CD14-positive monocyte (primary cell): ENCODE measurements at regions not wholly inside any gene's neighbourhood (a gene's known extent, or its start where the extent isn't known, plus 50 kb on each side); places are given as distances from the start of the nearest gene placed in this dataset.

Experiments used
- DNase-seq, 3 donors: peaks; one replicate each; pipeline ENCODE4 v3.0.0-alpha.2; 2011 to 2022
- H2AFZ ChIP-seq: 2 replicates; pipeline ENCODE4 v1.6.0; 2012; ENCODE audit warnings: mild to moderate bottlenecking, low read depth, low read length, inconsistent platforms; ENCODE audit not compliant: insufficient read depth, poor library complexity, severe bottlenecking
- H3K27ac ChIP-seq, 2 donors: 1 replicate in 1 of 2; 2 replicates in 1 of 2; pipeline ENCODE4 v1.5.1; 2012 to 2013; ENCODE audit warnings: low read length in 2 of 2, control low read depth in 1 of 2, inconsistent platforms in 1 of 2, low read depth in 1 of 2, mild to moderate bottlenecking in 1 of 2
- H3K27me3 ChIP-seq, 2 donors: one replicate each; pipeline versions ENCODE4 v1.6.0 to v1.6.1; 2011 to 2013; ENCODE audit warnings: low read length in 2 of 2; ENCODE audit not compliant: control insufficient read depth in 2 of 2, insufficient read depth in 2 of 2
- H3K36me3 ChIP-seq, 2 donors: replicated peaks in 1 of 2; 1 replicate in 1 of 2; 2 replicates in 1 of 2; pipeline versions ENCODE4 v1.5.1 to v1.6.1; 2012 to 2013; ENCODE audit warnings: low read length in 2 of 2, control low read depth in 1 of 2, inconsistent platforms in 1 of 2, mild to moderate bottlenecking in 1 of 2; ENCODE audit not compliant: insufficient read depth in 2 of 2, control insufficient read depth in 1 of 2
- H3K4me1 ChIP-seq, 2 donors: 1 replicate in 1 of 2; 2 replicates in 1 of 2; pipeline versions ENCODE4 v1.5.1 to v1.6.1; 2012 to 2013; ENCODE audit warnings: low read length in 2 of 2, control low read depth in 1 of 2, inconsistent platforms in 1 of 2, mild to moderate bottlenecking in 1 of 2, moderate library complexity in 1 of 2; ENCODE audit not compliant: insufficient read depth in 2 of 2, control insufficient read depth in 1 of 2
- H3K4me2 ChIP-seq: replicated peaks from 2 replicates; pipeline ENCODE3; 2012; ENCODE audit warnings: low read length, moderate library complexity, mild to moderate bottlenecking; ENCODE audit not compliant: poor library complexity, severe bottlenecking; ENCODE audit errors: extremely low read depth
- H3K4me3 ChIP-seq, 3 experiments: fragments of 200-600 bp in 1 of 3; sonication (generic) in 1 of 3; replicated peaks in 1 of 3; 1 replicate in 2 of 3; 2 replicates in 1 of 3; pipeline ENCODE4 v1.5.1; 2011 to 2013; ENCODE audit warnings: low read length in 3 of 3, mild to moderate bottlenecking in 3 of 3, control low read depth in 2 of 3, low read depth in 2 of 3, inconsistent platforms in 1 of 3, moderate library complexity in 1 of 3
- H3K79me2 ChIP-seq: 2 replicates; pipeline ENCODE4 v1.6.0; 2012; ENCODE audit warnings: mild to moderate bottlenecking, control low read depth, inconsistent platforms, low read length, moderate library complexity; ENCODE audit not compliant: insufficient read depth
- H3K9ac ChIP-seq: 2 replicates; pipeline ENCODE4 v1.6.0; 2017; ENCODE audit warnings: low read length, mild to moderate bottlenecking; ENCODE audit not compliant: insufficient read depth, poor library complexity, severe bottlenecking
- H3K9me3 ChIP-seq, 2 donors: replicated peaks in 1 of 2; 1 replicate in 1 of 2; 2 replicates in 1 of 2; pipeline versions ENCODE4 v1.5.1 to v1.6.1; 2012 to 2013; ENCODE audit warnings: low read length in 2 of 2, control low read depth in 1 of 2; ENCODE audit not compliant: control insufficient read depth in 1 of 2, insufficient read depth in 1 of 2
- H4K20me1 ChIP-seq: 2 replicates; pipeline ENCODE4 v1.6.0; 2012; ENCODE audit warnings: mild to moderate bottlenecking, low read length, control low read depth, moderate library complexity; ENCODE audit not compliant: insufficient read depth
- H3K27ac Mint-ChIP-seq, 7 donors: one replicate each; pipeline ENCODE4 v1.8.0; 2020; ENCODE audit warnings: mild to moderate bottlenecking in 7 of 7, mixed read lengths in 7 of 7, moderate library complexity in 6 of 7, inconsistent platforms in 2 of 7
- H3K27me3 Mint-ChIP-seq, 3 donors: one replicate each; pipeline ENCODE4 v1.8.0; 2021 to 2022; ENCODE audit warnings: low read depth in 3 of 3, mild to moderate bottlenecking in 3 of 3, mixed read lengths in 3 of 3, moderate library complexity in 3 of 3, inconsistent platforms in 1 of 3
- H3K36me3 Mint-ChIP-seq, 2 donors: one replicate each; pipeline ENCODE4 v1.8.0; 2020; ENCODE audit warnings: mixed read lengths in 2 of 2, inconsistent platforms in 1 of 2, mild to moderate bottlenecking in 1 of 2
- H3K4me1 Mint-ChIP-seq: one replicate; pipeline ENCODE4 v1.8.0; 2020; ENCODE audit warnings: mild to moderate bottlenecking, mixed read lengths
- H3K4me3 Mint-ChIP-seq, 2 donors: one replicate each; pipeline ENCODE4 v1.8.0; 2020; ENCODE audit warnings: mild to moderate bottlenecking in 2 of 2, mixed read lengths in 2 of 2, moderate library complexity in 1 of 2
- H3K9me3 Mint-ChIP-seq, 7 donors: one replicate each; pipeline ENCODE4 v1.8.0; 2020 to 2022; ENCODE audit warnings: mixed read lengths in 7 of 7, mild to moderate bottlenecking in 6 of 7, moderate library complexity in 6 of 7, inconsistent platforms in 2 of 7
- WGBS: methylation state at CpG from one replicate; pipeline ENCODE4 v1.1.5; 2013; ENCODE audit warnings: missing lambda C conversion rate; ENCODE audit not compliant: insufficient coverage; 5-methylcytosine and 5-hydroxymethylcytosine counted together
- intact Hi-C, 2 donors: fragments of 100-400 bp; cut with micrococcal nuclease; formaldehyde crosslinking; loops; one replicate each; pipeline versions ENCODE4 v1.15.0 to v1.15.1; 2023
- TF ChIP-seq, protein P1 (sequence below): fragments of 200-600 bp; IDR thresholded peaks from one replicate; pipeline ENCODE4 v1.8.0; 2022; ENCODE audit warnings: antibody characterized with exemption, mild to moderate bottlenecking

DNA sequence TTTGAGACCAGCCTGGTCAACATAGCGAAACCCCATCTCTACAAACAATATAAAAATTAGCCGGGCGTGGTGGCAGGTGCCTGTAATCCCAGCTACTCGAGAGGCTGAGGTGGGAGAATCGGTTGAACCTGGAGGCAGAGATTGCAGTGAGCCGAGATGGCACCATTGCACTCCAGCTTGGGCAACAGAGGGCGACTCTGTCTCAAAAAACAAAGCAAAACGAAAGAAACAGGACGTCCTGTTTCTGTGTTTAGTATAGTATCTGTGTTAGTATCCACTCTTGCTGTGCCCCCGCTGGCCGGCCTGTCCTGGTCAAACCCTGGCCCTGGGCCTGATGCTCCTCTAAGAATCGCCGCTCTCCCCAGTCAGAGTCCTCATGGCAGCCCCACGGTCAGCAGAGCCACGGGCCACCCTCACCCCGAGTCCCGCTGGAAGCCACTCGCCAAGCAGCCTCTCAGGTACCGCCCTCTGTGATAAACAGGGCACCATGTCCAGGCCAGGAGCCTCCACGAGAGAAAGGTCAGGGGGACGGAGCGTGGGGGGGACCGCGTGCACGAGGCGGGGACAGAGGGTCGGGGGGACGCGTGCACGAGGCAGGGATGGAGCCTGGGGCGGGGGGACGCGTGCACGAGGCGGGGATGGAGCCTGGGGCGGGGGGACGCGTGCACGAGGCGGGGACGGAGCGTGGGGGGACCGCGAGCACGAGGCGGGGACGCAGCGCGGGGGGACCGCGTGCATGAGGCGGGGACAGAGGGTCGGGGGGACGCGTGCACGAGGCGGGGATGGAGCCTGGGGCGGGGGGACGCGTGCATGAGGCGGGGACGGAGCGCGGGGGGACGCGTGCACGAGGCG is 384.5 kb downstream of the SMOC2 start:
- Mint-ChIP-seq H3K36me3 (no peaks in the 10 kb centered on the region), H3K9me3 (peaks cover 9 to 39% (median 16%) of the 10 kb centered on the region in 7 donors), H3K4me3 (no peak overlapping the region), H3K4me1 (no peaks in the 10 kb centered on the region), H3K27ac (no peak overlapping the region), H3K27me3 (no peaks in the 10 kb centered on the region)
- Histone ChIP-seq H3K27ac (no peak overlapping the region), H3K4me1 (no peaks in the 10 kb centered on the region), H3K9me3 (peaks cover 28 to 32% of the 10 kb centered on the region in 2 donors), H4K20me1 (no peaks in the 10 kb centered on the region), H3K79me2 (no peaks in the 10 kb centered on the region), H3K27me3 (no peaks in the 10 kb centered on the region), H3K9ac (no peak overlapping the region), H3K36me3 (no peaks in the 10 kb centered on the region), H3K4me3 (no peak overlapping the region), H3K4me2 (no peak overlapping the region), H2AFZ (no peak overlapping the region)
- intact Hi-C loops = no loop called here
- no peak for DNase-seq
- TF ChIP-seq, protein P1, sequence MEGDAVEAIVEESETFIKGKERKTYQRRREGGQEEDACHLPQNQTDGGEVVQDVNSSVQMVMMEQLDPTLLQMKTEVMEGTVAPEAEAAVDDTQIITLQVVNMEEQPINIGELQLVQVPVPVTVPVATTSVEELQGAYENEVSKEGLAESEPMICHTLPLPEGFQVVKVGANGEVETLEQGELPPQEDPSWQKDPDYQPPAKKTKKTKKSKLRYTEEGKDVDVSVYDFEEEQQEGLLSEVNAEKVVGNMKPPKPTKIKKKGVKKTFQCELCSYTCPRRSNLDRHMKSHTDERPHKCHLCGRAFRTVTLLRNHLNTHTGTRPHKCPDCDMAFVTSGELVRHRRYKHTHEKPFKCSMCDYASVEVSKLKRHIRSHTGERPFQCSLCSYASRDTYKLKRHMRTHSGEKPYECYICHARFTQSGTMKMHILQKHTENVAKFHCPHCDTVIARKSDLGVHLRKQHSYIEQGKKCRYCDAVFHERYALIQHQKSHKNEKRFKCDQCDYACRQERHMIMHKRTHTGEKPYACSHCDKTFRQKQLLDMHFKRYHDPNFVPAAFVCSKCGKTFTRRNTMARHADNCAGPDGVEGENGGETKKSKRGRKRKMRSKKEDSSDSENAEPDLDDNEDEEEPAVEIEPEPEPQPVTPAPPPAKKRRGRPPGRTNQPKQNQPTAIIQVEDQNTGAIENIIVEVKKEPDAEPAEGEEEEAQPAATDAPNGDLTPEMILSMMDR = no peak
- WGBS = 94% methylated on average over 37 of the region's 68 CpGs

DNA sequence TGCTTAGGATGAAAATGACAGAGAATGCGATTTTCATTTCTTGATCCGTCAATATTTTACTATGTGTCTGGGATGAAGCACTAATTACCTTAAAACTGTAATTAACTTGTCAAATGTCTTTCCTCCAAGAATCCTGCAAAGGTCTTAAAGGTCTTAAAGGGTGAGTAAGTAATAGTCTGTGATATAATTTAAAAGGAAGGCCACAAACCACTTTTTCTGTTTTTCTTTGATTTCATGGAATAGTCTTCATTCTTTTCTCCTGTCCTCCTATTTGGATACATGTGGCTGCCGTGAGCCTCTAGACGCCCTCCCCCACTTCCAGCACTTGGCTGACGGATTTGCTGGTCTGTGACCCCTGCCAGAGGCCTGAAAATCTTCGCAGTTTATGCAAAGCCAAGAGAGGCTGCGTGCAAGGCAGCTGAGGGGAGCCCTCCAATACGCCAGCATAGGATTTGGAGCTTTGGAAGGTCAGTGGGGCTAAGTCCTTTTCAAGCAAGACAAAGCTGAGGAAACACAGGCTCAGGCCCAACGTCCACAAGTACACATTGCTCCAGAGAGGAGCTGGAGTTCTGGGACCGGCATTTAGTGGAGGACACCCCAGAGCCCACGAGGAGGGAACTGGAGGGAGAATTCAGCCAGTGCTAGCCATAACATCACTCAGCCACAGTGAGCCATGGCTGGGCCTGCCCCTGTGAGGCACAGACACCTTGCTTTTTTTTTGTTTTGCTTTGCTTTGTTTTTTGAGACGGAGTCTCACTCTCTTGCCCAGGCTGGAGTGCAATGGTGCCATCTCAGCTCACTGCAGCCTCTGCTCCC is 382.6 kb downstream of the SMOC2 start:
- Histone ChIP-seq H3K27me3 (no peaks in the 10 kb centered on the region), H3K4me3 (no peak overlapping the region), H3K4me1 (no peaks in the 10 kb centered on the region), H3K9me3 (peaks cover 33 to 39% of the 10 kb centered on the region in 2 donors), H4K20me1 (no peaks in the 10 kb centered on the region), H2AFZ (no peak overlapping the region), H3K27ac (no peak overlapping the region), H3K36me3 (no peaks in the 10 kb centered on the region), H3K9ac (no peak overlapping the region), H3K79me2 (no peaks in the 10 kb centered on the region), H3K4me2 (no peak overlapping the region)
- Mint-ChIP-seq H3K4me3 (no peak overlapping the region), H3K27me3 (no peaks in the 10 kb centered on the region), H3K9me3 (peaks cover 11 to 39% (median 18%) of the 10 kb centered on the region in 7 donors), H3K36me3 (no peaks in the 10 kb centered on the region), H3K27ac (no peak overlapping the region), H3K4me1 (no peaks in the 10 kb centered on the region)
- 53% methylated on average over 7 of the region's 12 CpGs for WGBS
- intact Hi-C loops = no loop called here
- TF ChIP-seq, protein P1 = no peak
- DNase-seq = no peak
